A673 (cell line): ENCODE measurements at regions not wholly inside any gene's neighbourhood (a gene's known extent, or its start where the extent isn't known, plus 50 kb on each side); places are given as distances from the start of the nearest gene placed in this dataset.

Source experiments
- CTCF ChIP-seq: fragments of 300-800, 200-600 bp; sonication (generic); conservative IDR thresholded peaks from 2 replicates; pipeline ENCODE4 v1.5.1; 2017; ENCODE audit warnings: low read depth, mild to moderate bottlenecking, antibody characterized with exemption, low read length, moderate library complexity, mixed read lengths
- EZH2 ChIP-seq: fragments of 200-600 bp; sonication (generic); IDR thresholded peaks from 2 replicates; pipeline ENCODE4 v1.6.1; 2017; ENCODE audit warnings: borderline replicate concordance, low read depth, mild to moderate bottlenecking, mixed read lengths, antibody characterized with exemption, low read length; ENCODE audit not compliant: poor library complexity, severe bottlenecking

- TF ChIP-seq CTCF = no peak
- no peak for TF ChIP-seq EZH2
Measured at GRCh38 chr5:138665261-138665660, 88.0 kb upstream of the CTNNA1 start.
